GM19372 (cell line): ENCODE measurements at regions not wholly inside any gene's neighbourhood (a gene's known extent, or its start where the extent isn't known, plus 50 kb on each side); places are given as distances from the start of the nearest gene placed in this dataset.
"Not testable (repeated sequence)": the region's sequence is repeated elsewhere in the genome, so short reads cannot be mapped to it uniquely, and the experiment has no call there.

Experiments used
- ATAC-seq: cut with Tn5 transposase; IDR thresholded peaks from one replicate; pipeline ENCODE4 v1.9.1; 2021; ENCODE audit warnings: mild to moderate bottlenecking, low read depth, moderate library complexity; ENCODE audit not compliant: unreplicated experiment

DNA sequence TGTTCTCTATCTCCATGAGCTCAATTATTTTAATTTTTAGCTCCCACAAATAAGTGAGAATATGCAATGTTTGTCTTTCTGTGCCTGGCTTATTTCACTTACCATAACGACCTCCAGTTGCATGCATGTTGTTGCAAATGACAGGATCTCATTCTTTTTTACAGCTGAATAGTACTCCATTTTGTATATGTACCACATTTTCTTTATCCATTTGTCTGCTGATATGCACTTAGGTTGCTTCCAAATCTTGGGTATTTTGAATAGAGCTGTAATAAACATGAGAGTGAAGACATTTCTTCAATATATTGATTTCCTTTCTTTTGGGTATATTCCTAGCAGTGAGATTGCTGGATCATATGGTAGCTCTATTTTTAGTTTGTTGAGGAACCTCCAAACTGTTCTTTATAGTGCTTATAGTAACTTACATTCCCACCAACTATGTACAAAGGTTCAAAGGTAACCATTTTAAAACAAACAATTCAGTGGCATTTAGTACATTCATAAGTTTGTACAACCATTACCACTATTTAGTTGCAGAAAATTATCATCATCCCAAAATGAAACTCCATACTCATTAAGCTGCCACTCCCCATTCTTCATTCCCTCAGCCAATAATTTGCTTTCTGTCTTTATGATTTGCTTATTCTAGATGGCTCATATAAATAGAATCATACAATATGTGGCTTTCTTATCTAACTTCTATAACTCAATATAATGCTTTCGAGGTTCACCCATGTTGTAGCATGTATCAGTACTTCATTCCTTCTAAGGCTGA lies 255.9 kb upstream of the NFIA start:
- ATAC-seq = no peak

DNA sequence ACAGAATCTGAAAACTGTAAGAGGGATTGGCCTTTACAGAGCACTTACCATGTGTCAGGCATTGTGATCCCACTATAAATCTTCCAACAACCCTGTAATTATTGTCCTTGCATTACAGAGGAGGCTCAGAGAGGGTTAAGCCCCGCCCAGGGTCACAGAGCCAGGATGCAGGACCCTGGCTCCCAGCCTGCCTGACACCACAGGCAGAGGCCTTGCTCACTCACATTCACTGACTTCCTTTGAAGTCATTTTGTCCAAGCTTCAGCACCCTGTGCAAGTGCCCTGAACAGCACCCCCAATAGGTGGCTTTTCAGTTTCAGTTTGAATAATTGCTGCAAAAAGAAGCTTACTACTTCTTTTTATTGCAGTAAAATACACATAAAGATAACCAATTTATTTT lies 256.8 kb upstream of the NFIA start:
- no peak for ATAC-seq

DNA sequence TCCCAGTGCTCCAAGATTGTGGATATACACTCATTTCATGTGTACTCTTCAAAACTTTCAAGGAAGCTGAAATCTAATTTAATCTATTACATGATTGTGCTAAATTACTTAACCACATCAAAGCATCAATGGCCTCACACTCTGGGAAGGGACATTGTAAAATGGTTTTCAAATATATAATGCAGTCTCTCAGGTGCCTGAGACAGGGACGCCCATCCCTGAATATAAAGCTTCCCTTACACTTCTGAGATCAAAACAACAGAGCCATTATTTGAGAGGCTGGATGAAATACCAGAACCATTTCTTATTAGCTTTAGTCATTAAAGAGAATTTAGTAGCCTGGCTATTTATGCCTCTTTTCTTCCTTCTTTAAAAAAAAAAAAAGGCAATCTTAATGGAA lies 259.2 kb upstream of the NFIA start:
- no peak for ATAC-seq

DNA sequence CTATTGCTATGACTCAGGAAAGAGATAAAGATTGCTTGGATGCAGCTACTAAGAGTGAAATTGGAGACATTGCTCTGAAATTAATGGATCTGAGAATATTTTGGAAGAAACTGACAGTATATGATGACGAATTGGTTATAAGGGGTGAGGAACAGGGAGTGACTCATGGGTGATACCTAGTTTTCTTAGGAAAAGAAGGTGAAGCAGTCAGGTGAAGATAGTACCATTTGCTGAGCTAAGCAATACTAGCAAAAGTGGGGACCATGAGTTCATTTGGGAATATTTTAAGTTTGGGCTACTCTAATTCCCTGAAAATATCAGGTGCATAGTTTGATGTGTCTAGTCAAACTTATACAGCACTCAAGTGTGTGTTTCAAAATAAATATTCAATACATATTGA lies 260.1 kb upstream of the NFIA start:
- no peak for ATAC-seq

DNA sequence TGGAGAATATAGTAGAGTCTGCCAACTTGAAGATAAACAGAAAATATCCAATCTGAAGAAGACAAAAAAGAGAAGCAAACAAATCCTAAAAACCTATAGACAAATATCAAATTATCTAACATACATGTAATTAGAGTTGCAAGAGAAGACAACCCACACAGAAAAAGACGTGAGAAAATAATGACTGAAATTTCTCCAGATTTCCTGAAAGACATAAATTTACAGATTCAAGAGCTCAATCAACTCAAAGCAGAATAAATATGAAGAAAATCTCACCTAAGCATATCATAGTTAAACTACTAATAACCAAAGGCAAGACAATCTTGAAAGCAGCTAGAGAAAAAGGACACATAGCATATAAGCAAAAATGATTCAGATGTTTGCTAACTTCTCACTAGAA lies 261.2 kb upstream of the NFIA start:
- no peak for ATAC-seq

DNA sequence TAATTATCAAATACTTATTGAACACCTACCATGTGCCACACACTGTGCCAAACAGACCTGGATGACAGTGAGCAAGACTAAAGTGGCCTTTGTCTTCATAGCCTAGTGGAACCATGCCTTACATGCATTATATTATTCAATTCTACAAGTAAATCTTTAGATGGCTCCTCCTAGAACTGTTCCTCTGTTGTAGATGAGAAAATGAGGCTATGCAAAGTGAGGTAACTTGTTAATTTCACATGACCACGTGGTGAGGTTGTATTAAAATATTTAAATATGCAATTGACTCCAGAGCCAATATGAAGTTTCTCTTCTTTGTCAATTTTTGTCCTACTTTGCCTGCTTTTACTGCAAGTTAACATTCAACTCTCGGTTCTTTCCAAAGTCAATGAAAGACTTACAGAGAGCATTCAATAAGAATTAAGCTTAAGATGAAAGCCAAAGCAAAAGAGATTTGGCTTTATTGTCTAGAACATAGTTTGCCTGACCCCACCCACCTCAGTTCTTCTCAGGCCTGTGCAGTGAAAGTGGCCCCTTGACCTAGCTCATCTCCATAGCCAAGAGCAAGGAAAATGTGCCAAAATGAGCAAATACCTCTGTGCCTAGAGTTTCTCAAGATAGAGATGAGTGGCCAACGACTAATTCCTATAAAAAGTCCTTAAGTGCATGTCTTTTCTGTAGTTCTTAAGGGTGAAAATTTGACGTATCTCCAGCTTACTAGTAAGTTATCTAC lies 263.2 kb upstream of the NFIA start:
- ATAC-seq = no peak

DNA sequence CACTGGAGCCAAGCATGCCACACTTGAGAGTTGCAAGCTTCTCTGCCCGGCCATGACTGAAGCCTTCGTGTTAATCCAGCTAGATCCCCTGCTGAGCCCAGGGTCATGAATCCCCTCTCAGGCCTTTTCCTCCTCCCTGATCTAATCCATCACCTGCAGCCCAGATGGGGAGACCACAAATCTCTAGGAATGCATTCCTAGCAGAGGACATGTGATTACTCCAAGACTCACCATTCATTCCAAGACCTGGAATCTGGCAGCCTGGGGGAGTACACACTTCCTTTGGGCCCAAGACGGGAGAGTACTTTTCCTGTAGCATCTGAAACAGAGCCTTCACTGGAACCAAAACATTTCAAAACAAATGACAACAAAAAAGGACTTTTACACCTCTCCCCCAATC lies 269.3 kb upstream of the NFIA start:
- no peak for ATAC-seq

DNA sequence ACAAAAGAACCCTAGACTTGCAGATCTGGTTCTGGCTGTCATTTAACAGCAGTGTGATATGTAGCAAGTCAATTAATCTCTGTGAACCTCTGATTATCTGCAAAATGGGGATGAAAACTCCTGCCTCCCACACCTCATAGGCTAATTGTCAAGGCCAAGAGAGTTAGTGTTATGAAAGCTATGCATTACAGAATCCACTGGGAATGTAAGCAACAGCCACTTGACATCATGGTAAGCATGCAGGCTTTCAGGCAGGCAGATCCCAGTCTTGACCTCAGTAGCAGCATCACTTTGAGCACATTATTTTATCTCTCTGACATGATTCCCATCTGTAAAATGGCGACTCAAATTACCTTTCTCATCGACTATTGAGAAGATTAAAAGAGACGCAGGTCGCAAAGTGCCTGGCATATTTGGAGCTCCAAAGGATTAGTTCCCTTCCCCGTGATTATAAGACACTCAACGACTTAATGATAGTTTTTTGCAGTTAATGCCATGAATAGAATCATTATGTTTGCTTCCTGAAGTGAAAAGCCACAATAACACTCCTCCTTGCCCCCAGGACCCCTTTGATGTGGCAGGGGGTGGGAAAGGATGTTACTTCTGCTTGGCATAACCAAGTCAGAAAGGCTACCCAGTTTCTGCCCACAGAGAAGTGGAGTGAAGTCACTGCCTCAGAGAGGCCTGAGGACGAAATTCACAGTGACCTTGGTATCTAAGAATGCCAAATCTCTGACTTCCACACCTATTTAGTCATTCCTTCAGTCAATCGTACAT lies 273.0 kb upstream of the NFIA start:
- ATAC-seq = no peak

DNA sequence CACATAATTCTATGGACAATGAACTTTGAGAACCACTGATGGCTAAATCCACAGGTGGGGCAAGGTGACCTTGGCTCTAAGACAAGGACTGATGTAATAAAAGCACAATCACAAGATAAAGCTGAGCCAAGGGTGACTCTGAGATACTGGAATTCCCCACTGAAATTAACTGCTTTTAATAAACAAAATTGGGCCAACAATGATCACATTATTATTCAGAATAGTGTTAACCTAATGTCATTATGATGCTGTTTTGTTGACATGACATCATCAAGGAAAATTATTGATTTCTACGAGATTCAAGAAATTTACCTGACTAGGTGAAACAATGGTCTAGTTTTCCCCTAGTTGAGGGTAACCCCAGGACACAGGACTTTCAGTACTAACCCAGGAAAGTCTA lies 273.7 kb upstream of the NFIA start:
- ATAC-seq = no peak

DNA sequence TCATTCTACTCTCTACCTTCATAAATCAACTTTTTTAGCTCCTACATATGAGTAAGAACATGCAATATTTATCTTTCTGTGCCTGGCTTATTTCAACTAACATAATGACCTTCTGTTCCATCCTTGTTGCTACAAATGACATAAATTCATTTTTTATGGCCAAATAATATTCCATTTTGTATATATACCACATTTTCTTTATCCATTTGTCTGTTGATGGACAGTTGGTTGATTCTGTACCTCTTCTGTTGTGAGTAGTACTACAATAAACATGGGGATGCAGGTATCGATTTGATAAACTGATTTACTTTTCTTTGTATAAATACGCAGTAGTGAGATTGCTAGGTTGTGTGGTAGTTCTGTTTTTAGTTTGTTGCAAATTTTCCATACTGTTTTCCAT lies 279.5 kb upstream of the NFIA start:
- no peak for ATAC-seq

DNA sequence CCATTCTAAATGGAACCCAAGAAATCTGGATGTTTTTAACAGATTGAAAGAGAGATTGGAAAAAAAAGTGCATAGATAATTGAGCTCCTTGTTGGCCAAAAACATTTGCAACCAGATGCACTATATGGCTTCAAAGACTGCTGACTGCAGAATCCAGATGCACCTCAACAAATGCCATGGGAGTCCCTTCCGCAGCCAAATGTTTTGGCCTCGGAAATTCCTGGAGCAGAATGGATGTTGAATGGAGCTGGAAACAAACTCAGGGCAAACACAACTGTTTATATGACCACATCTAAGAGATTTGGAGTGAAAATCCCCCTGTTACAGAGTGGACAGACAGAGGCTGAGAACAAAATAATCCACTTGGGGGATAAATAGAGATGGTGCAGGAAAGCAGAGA lies 285.0 kb upstream of the NFIA start:
- ATAC-seq = no peak

DNA sequence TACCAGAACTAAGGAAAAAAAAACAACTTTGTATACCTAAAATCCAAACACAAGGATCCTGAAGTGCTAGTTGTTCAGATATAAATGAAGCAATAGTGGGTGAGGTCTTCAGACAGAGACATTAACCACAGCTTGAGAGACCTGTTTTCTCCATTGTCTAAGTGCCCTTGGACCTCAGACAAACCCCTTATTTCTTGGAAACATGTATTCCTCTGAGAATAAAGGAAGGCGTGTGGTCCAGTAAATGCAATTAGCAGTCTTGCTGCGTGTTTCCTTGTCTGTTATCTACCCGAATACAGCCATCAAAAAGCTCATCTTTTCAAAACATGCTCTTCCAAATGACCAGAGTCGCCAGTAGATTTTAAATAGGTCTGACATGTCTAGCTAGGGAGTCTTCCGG lies 291.1 kb upstream of the NFIA start:
- ATAC-seq = no peak

DNA sequence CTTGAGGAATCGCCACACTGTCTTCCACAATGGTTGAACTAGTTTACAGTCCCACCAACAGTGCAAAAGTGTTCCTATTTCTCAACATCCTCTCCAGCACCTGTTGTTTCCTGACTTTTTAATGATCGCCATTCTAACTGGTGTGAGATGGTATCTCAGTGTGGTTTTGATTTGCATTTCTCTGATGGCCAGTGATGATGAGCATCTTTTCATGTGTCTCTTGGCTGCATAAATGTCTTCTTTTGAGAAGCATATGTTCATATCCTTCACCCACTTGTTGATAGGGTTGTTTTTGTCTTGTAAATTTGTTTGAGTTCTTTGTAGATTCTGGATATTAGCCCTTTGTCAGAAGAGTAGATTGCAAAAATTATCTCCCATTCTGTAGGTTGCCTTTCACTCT lies 309.3 kb upstream of the NFIA start:
- not testable (repeated sequence) for ATAC-seq

DNA sequence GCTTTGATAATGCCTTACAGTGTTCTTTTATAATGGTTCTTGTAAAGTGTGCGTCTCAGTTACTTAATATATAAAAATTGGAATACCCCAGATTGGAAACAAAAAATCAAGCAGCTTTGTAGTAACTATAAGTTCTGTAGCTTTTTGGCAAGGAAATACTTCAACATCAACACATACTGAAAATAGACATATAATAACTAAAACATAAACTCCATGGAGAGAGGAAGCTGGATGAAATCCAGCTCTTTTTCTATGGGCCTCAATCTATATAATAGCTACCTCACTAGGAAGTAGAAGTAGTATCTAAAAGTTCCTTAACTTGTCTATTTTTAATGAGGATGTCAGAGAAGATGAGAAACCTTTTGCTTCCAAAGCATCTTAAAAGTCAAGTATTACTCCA lies 313.3 kb upstream of the NFIA start:
- no peak for ATAC-seq

DNA sequence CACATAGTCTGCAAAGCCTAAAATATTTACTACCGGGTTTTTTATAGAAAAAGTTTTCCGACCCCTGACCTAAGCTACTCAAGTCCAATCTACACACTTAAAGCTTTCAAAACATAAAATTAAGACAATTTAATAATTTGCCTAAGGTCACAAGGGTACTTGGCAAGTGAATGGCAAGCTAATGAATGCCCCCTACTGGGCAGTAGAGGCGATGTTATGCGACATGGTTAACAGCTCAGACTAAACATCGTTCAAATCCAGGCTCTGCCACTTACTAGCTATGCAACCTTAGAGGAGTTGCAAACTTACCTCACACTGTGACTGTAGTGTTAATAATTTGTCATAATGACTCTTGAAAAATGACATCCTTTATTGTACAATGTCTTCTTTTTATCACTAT lies 317.2 kb upstream of the NFIA start:
- no peak for ATAC-seq

DNA sequence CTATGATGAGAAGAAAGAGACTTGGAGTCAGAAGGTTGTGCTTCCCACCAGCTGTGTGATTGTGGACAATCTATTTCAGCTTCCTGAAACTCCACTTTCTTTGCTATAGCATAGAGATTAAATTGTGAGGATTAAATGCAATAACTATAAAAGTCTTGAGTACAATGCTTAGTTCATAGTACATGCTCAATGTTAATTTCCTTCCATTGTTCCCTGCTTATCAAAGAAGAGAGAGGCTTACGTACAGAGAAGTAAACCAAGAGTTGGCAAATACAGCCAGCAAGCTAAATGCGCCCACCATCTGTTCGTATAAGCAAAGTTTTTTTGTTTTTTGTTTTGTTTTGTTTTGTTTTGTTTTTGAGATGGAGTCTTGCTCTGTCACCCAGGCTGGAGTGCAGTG lies 317.9 kb upstream of the NFIA start:
- ATAC-seq = no peak

DNA sequence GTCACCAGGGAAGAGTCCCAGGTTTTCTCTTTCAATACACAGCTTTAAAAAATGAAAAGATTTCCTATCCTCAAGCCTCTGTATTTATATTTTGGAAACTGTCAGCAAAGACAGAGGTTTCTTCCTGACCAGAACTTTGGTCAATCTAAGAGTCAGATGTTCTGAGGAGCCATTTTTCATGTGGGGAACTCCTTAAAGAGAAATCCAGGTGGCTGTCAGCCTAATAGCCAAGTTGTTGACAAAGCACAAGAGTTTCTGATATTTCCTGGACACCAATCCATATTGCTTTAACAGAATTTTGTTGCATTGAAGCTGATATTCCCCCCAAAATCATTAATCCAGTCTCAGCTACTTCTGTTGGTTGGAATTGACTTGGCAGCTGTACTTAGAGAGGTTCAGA lies 318.6 kb upstream of the NFIA start:
- ATAC-seq = no peak

DNA sequence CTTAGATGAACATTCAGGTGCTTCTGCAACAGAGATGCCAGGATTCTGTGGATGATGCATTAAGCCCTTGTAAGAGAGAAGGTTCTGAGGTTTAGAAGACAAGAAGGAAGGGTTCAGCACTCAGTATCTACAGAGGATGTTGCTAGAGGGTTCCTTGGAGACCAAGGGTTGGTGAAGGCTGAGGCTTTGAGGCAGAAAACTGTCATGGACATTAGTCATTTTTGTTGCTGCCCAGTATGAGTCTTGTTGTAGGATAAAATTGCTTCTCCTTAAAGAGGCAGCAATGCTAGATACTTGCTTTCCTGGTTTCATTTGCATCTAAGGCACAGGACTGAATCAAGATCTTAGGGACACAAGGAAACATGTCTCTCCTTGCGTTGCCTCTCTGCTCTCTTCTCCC lies 319.4 kb upstream of the NFIA start:
- no peak for ATAC-seq

DNA sequence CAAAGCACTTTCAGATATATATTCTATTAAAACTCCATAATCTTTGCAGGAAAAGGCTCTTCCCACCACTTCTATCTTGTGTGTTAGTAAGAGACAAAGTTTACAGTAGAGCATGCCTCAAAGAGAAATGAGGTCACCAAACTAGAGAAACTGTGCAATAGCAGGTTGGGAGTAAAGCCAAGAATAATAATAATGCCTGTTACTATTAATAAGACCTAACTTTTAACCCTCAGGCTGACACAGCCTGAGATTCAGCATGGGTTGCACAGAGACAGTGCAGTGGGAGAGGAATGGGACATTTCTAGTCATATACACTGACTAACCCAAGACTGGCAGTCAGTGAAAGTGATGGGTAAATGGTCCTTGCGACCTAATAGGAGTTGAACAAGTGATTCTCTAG lies 320.2 kb upstream of the NFIA start:
- no peak for ATAC-seq

DNA sequence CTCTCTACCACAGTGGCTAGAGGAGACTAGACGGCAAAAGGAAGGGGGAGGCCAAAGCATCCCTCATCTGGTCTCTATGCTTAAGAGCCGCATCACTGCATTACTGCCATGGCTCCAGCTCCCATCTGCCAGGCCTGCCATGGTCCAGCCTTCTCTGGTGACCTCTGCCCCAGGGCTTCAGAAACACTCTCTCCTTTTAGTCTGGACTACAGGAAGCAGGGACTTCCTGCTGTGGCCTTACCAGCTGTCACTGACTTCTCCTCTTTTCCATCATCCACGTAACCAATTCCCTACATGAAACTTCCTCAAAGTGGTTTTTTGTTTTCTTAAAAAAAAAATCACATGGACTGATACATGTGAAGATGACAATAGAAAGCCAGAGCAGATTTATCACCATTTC lies 323.1 kb upstream of the NFIA start:
- ATAC-seq = no peak

DNA sequence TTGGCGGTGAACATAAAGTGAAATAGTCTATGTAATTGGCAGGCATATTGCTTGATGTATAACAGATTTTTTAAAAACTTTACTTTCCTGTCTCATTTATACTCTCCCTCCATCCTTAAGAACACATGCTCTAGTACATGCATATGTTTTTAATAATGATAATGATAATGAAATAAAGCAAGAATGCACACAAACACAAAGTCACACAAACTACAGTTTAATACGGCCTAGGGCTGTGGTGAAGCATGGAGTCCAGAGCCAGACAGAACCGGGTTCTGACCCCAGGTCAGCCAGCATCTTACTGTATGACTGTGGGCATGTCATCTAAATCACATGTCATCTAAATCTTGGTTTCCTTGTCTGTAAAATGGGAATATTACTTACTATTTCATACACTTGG lies 324.9 kb upstream of the NFIA start:
- ATAC-seq = no peak
